Astrocyte (in vitro differentiated cells and primary cell): ENCODE measurements at regions not wholly inside any gene's neighbourhood (a gene's known extent, or its start where the extent isn't known, plus 50 kb on each side); places are given as distances from the start of the nearest gene placed in this dataset.

Experiments
- DNase-seq: peaks from one replicate; pipeline ENCODE4 v3.0.0-alpha.2; 2010; ENCODE audit warnings: low read depth
- FAIRE-seq: peaks from 2 replicates; lab custom pipeline; 2011; peaks lifted over from hg19 to GRCh38; lab: Jason Lieb, UNC
- H2AFZ ChIP-seq: 2 replicates; pipeline ENCODE4 v1.6.0; 2012; ENCODE audit warnings: low read depth, low read length, inconsistent platforms
- H3K27ac ChIP-seq: 2 replicates; pipeline ENCODE4 v1.5.1; 2011; ENCODE audit warnings: low read depth, low read length, inconsistent platforms
- H3K27me3 ChIP-seq: 2 replicates; pipeline ENCODE4 v1.6.0; 2011; ENCODE audit warnings: low read length, inconsistent platforms; ENCODE audit not compliant: insufficient read depth
- H3K36me3 ChIP-seq: 2 replicates; pipeline ENCODE4 v1.5.1; 2011; ENCODE audit warnings: low read length, inconsistent platforms; ENCODE audit not compliant: insufficient read depth
- H3K4me1 ChIP-seq: 2 replicates; pipeline ENCODE4 v1.5.1; 2011; ENCODE audit warnings: low read length, inconsistent platforms; ENCODE audit not compliant: insufficient read depth
- H3K4me2 ChIP-seq: 2 replicates; pipeline ENCODE4 v1.6.0; 2012; ENCODE audit warnings: low read length, inconsistent platforms
- H3K4me3 ChIP-seq: 2 replicates; pipeline ENCODE4 v1.5.1; 2011; ENCODE audit warnings: low read depth, mild to moderate bottlenecking, low read length, inconsistent platforms; ENCODE audit not compliant: insufficient read depth
- H3K79me2 ChIP-seq: 2 replicates; pipeline ENCODE4 v1.6.0; 2012; ENCODE audit warnings: mild to moderate bottlenecking, low read length, inconsistent platforms; ENCODE audit not compliant: insufficient read depth
- H3K9ac ChIP-seq: 2 replicates; pipeline ENCODE4 v1.6.0; 2012; ENCODE audit warnings: mild to moderate bottlenecking, low read length, inconsistent platforms
- H3K9me3 ChIP-seq: 2 replicates; pipeline ENCODE4 v1.5.1; 2012; ENCODE audit warnings: low read depth, mild to moderate bottlenecking, low read length, inconsistent platforms; ENCODE audit not compliant: insufficient read depth
- H4K20me1 ChIP-seq: 2 replicates; pipeline ENCODE4 v1.6.0; 2012; ENCODE audit warnings: low read length, inconsistent platforms; ENCODE audit not compliant: insufficient read depth
- H3K27ac Mint-ChIP-seq: one replicate; pipeline ENCODE4 v1.8.0; 2021; ENCODE audit warnings: mild to moderate bottlenecking, mixed read lengths; ENCODE audit not compliant: unreplicated experiment
- H3K27me3 Mint-ChIP-seq: one replicate; pipeline ENCODE4 v1.8.0; 2021; ENCODE audit warnings: low read depth, mixed read lengths; ENCODE audit not compliant: unreplicated experiment
- H3K36me3 Mint-ChIP-seq: one replicate; pipeline ENCODE4 v1.8.0; 2021; ENCODE audit warnings: low read depth, mixed read lengths; ENCODE audit not compliant: unreplicated experiment
- H3K4me1 Mint-ChIP-seq: one replicate; pipeline ENCODE4 v1.8.0; 2021; ENCODE audit warnings: low read depth, mixed read lengths; ENCODE audit not compliant: unreplicated experiment
- H3K4me3 Mint-ChIP-seq: one replicate; pipeline ENCODE4 v1.8.0; 2021; ENCODE audit warnings: mild to moderate bottlenecking, moderate library complexity, mixed read lengths; ENCODE audit not compliant: unreplicated experiment
- H3K9me3 Mint-ChIP-seq: one replicate; pipeline ENCODE4 v1.8.0; 2021; ENCODE audit warnings: mild to moderate bottlenecking, mixed read lengths; ENCODE audit not compliant: unreplicated experiment
- EZH2 ChIP-seq: IDR thresholded peaks from 2 replicates; pipeline ENCODE4 v1.6.1; 2012; ENCODE audit warnings: mild to moderate bottlenecking, low read length, inconsistent platforms; ENCODE audit not compliant: insufficient read depth
- TF ChIP-seq, protein P1 (sequence below): IDR thresholded peaks from 2 replicates; pipeline ENCODE4 v1.5.1; 2011; ENCODE audit warnings: low read depth, mild to moderate bottlenecking, inconsistent platforms, low read length, moderate library complexity; ENCODE audit not compliant: insufficient read depth

DNA sequence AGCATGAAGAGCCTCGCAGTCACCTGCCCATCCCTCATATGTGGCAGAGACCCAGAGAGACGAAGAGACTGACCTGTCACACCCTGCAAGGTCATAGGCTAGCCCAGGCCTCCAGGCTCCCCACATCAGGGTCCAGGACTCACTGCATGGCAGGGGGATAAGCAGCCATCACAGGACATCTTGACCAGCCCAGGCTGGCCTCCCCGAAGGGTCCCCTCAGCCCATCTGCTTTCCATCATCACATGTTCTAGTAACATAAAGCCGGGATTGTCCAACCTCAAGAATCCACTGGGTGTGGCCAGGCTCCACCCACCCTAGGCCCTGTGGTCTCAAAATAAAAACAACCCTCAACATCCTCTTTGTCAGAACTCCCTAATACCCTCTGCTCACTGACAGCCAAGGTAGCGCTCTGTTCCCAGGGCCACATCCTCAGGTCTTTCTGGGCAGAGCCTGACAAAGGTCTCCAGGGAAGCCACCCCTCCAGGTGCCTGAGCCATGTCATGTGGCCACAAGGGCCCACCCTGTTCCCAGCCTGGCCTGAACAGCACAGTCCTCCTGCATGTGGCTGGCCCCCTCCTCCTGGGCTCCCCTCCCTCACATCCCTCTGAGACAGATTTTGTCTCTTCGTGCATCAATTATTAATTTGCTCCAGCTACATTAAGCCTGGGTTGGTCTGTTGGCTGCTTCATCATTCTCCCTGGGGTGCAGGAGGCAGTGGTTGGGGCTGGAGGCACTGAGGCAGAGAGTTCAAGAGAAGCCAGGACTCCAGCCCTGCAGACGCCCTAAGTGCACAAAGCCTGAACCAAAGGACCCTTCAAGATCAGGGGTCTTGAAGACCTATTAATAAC, 131.8 kb upstream of the UNC5B start:
- Mint-ChIP-seq H3K9me3 (peaks cover 7% of the 10 kb centered on the region), H3K4me1 (peaks cover 2% of the 10 kb centered on the region), H3K4me3 (no peak overlapping the region), H3K27me3 (peaks cover 55% of the 10 kb centered on the region), H3K36me3 (no peaks in the 10 kb centered on the region), H3K27ac (no peak overlapping the region)
- no peak overlapping the region for H3K9ac ChIP-seq
- no peak overlapping the region for H3K27ac ChIP-seq
- H3K9me3 ChIP-seq, result no peaks in the 10 kb centered on the region
- FAIRE-seq, result no peak
- H3K4me1 ChIP-seq, result no peaks in the 10 kb centered on the region
- H2AFZ ChIP-seq, result no peak overlapping the region
- no peak overlapping the region for H3K4me3 ChIP-seq
- no peaks in the 10 kb centered on the region for H3K79me2 ChIP-seq
- H3K27me3 ChIP-seq, result peaks cover 9% of the 10 kb centered on the region
- no peak overlapping the region for H3K4me2 ChIP-seq
- no peak for TF ChIP-seq EZH2
- TF ChIP-seq, protein P1, sequence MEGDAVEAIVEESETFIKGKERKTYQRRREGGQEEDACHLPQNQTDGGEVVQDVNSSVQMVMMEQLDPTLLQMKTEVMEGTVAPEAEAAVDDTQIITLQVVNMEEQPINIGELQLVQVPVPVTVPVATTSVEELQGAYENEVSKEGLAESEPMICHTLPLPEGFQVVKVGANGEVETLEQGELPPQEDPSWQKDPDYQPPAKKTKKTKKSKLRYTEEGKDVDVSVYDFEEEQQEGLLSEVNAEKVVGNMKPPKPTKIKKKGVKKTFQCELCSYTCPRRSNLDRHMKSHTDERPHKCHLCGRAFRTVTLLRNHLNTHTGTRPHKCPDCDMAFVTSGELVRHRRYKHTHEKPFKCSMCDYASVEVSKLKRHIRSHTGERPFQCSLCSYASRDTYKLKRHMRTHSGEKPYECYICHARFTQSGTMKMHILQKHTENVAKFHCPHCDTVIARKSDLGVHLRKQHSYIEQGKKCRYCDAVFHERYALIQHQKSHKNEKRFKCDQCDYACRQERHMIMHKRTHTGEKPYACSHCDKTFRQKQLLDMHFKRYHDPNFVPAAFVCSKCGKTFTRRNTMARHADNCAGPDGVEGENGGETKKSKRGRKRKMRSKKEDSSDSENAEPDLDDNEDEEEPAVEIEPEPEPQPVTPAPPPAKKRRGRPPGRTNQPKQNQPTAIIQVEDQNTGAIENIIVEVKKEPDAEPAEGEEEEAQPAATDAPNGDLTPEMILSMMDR, result no peak
- H4K20me1 ChIP-seq, result no peaks in the 10 kb centered on the region
- no peak for DNase-seq
- no peaks in the 10 kb centered on the region for H3K36me3 ChIP-seq

DNA sequence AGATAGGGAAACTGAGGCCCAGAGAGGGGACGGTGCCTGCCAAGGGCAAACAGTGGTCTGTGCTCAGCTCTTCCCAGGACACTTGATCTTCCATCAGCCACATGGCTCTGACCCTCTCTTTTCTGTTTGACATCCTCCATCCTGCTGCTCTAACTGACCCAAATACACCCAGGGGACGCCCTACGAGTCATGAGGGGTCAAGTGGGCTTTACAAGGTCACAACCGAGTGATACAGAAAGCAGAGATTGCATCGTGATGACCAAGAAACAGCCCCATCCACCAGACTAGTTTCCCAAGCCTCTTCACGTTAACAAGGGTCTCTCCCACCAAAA, 131.2 kb upstream of the UNC5B start:
- Mint-ChIP-seq H3K4me3 (no peak overlapping the region), H3K9me3 (peaks cover 7% of the 10 kb centered on the region), H3K27ac (no peak overlapping the region), H3K36me3 (no peaks in the 10 kb centered on the region), H3K4me1 (peaks cover 2% of the 10 kb centered on the region), H3K27me3 (peaks cover 50% of the 10 kb centered on the region)
- Histone ChIP-seq H2AFZ (no peak overlapping the region), H3K79me2 (no peaks in the 10 kb centered on the region), H3K27me3 (peaks cover 9% of the 10 kb centered on the region), H3K9me3 (no peaks in the 10 kb centered on the region), H3K4me1 (no peaks in the 10 kb centered on the region), H3K27ac (no peak overlapping the region), H3K4me3 (no peak overlapping the region), H3K9ac (no peak overlapping the region), H3K36me3 (no peaks in the 10 kb centered on the region), H3K4me2 (no peak overlapping the region), H4K20me1 (no peaks in the 10 kb centered on the region)
- FAIRE-seq (no peak), DNase-seq (no peak)
- TF ChIP-seq, protein P1, result no peak
- TF ChIP-seq EZH2, result no peak

DNA sequence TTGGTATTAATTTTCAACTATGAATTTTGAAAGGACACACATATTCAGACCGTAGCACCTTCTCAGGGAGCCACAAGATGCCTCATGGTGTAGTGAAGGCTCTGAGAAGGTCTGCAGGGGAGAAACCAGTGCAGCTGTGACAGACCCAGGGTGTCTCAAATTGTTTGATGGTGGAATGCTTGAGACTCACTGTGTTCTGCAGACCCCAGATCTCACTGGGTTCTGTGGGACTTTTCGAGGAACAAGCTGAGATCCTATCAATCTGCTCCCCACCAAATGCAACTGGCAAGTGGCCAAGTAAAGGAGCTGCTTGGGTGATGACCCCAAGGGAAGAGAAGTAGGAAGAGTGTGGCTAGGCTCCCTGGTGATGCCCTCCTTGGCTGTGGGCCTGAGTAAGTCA, 130.5 kb upstream of the UNC5B start:
- FAIRE-seq, result no peak
- no peak overlapping the region for H3K4me3 Mint-ChIP-seq
- H3K9me3 Mint-ChIP-seq, result peaks cover 7% of the 10 kb centered on the region
- Histone ChIP-seq H3K36me3 (no peaks in the 10 kb centered on the region), H4K20me1 (no peaks in the 10 kb centered on the region), H3K9ac (no peak overlapping the region), H3K4me2 (no peak overlapping the region), H3K27ac (no peak overlapping the region), H3K4me3 (no peak overlapping the region), H2AFZ (no peak overlapping the region), H3K27me3 (peaks cover 6% of the 10 kb centered on the region), H3K79me2 (no peaks in the 10 kb centered on the region), H3K9me3 (no peaks in the 10 kb centered on the region), H3K4me1 (no peaks in the 10 kb centered on the region)
- TF ChIP-seq EZH2, result no peak
- TF ChIP-seq, protein P1, result no peak
- no peaks in the 10 kb centered on the region for H3K4me1 Mint-ChIP-seq
- no peaks in the 10 kb centered on the region for H3K36me3 Mint-ChIP-seq
- no peak overlapping the region for H3K27ac Mint-ChIP-seq
- H3K27me3 Mint-ChIP-seq, result peaks cover 44% of the 10 kb centered on the region
- no peak for DNase-seq
